HEK293T (cell line): ENCODE measurements at regions not wholly inside any gene's neighbourhood (a gene's known extent, or its start where the extent isn't known, plus 50 kb on each side); places are given as distances from the start of the nearest gene placed in this dataset.

ENCODE experiments used
- CTCF ChIA-PET: fragments of 350-600 bp; formaldehyde crosslinking; extraction: SDS; loops from one replicate; lab custom pipeline; 2021; ENCODE audit warnings: antibody characterized with exemption, inconsistent platforms; lab: Yijun Ruan, JAX
- POLR2A ChIA-PET: fragments of 350-600 bp; formaldehyde crosslinking; extraction: SDS; loops from one replicate; lab custom pipeline; 2020; ENCODE audit warnings: antibody characterized with exemption, inconsistent platforms; lab: Yijun Ruan, JAX
- DNase-seq: peaks from one replicate; pipeline ENCODE4 v3.0.0; 2012; ENCODE audit warnings: mixed read lengths; ENCODE audit errors: extremely low spot score
- ARNT ChIP-seq: fragments of 450-650 bp; IDR thresholded peaks from 2 replicates; pipeline ENCODE4 v1.6.1; 2017; ENCODE audit warnings: mild to moderate bottlenecking
- BHLHE40 ChIP-seq: fragments of 450-650 bp; IDR thresholded peaks from 2 replicates; pipeline ENCODE4 v1.6.1; 2016; ENCODE audit warnings: mild to moderate bottlenecking, moderate library complexity, borderline replicate concordance
- CTBP1 ChIP-seq: fragments of 450-650 bp; IDR thresholded peaks from 2 replicates; pipeline ENCODE4 v1.6.1; 2016; ENCODE audit warnings: borderline replicate concordance
- ELF4 ChIP-seq: fragments of 450-650 bp; IDR thresholded peaks from 2 replicates; pipeline ENCODE4 v1.6.1; 2017; ENCODE audit warnings: antibody characterized with exemption
- FOXA1 ChIP-seq: fragments of 450-650 bp; IDR thresholded peaks from 2 replicates; pipeline ENCODE4 v1.6.1; 2016; ENCODE audit warnings: mild to moderate bottlenecking
- FOXK2 ChIP-seq: fragments of 450-650 bp; IDR thresholded peaks from 2 replicates; pipeline ENCODE4 v1.6.1; 2016; ENCODE audit warnings: mild to moderate bottlenecking
- FOXM1 ChIP-seq: fragments of 450-650 bp; IDR thresholded peaks from 2 replicates; pipeline ENCODE4 v1.6.1; 2017; ENCODE audit warnings: mild to moderate bottlenecking, borderline replicate concordance
- HDGF ChIP-seq: fragments of 450-650 bp; IDR thresholded peaks from 2 replicates; pipeline ENCODE4 v1.6.1; 2017; ENCODE audit warnings: antibody characterized with exemption, borderline replicate concordance
- L3MBTL2 ChIP-seq: fragments of 450-650 bp; conservative IDR thresholded peaks from 2 replicates; pipeline ENCODE4 v1.6.1; 2016; ENCODE audit warnings: mild to moderate bottlenecking
- LEF1 ChIP-seq: fragments of 450-650 bp; IDR thresholded peaks from 2 replicates; pipeline ENCODE4 v1.6.1; 2017; ENCODE audit warnings: mild to moderate bottlenecking, borderline replicate concordance
- NFRKB ChIP-seq: fragments of 450-650 bp; IDR thresholded peaks from 2 replicates; pipeline ENCODE4 v1.6.1; 2016; ENCODE audit warnings: mild to moderate bottlenecking, moderate library complexity
- PKNOX1 ChIP-seq: fragments of 450-650 bp; IDR thresholded peaks from 2 replicates; pipeline ENCODE4 v1.6.1; 2016
- SP1 ChIP-seq: fragments of 450-650 bp; IDR thresholded peaks from 2 replicates; pipeline ENCODE4 v1.6.1; 2017
- SUZ12 ChIP-seq: fragments of 450-650 bp; IDR thresholded peaks from 2 replicates; pipeline ENCODE4 v1.6.1; 2016; ENCODE audit warnings: mild to moderate bottlenecking
- TARDBP ChIP-seq: fragments of 450-650 bp; IDR thresholded peaks from 2 replicates; pipeline ENCODE4 v1.6.1; 2016
- ZNF384 ChIP-seq: fragments of 450-650 bp; IDR thresholded peaks from 2 replicates; pipeline ENCODE4 v1.6.1; 2016

- ChIA-PET POLR2A (no interaction called here), CTCF (no interaction called here)
- TF ChIP-seq FOXM1 = no peak
- no peak for TF ChIP-seq LEF1
- TF ChIP-seq ARNT = no peak
- no peak for TF ChIP-seq FOXA1
- DNase-seq = no peak
Observed at GRCh38 chr4:59248313-59248712, 1951.8 kb upstream of the ADGRL3 start.

GRCh38 chr4:59249110-59249509, 1951.0 kb upstream of the ADGRL3 start:
- no peak for DNase-seq
- ChIA-PET CTCF (no interaction called here), POLR2A (no interaction called here)
- no peak for TF ChIP-seq ZNF384
- no peak for TF ChIP-seq NFRKB
- TF ChIP-seq ARNT = no peak
- no peak for TF ChIP-seq SP1
- no peak for TF ChIP-seq FOXM1
- no peak for TF ChIP-seq ELF4
- no peak for TF ChIP-seq CTBP1
- TF ChIP-seq BHLHE40 = no peak
- no peak for TF ChIP-seq LEF1
- TF ChIP-seq HDGF = no peak
- TF ChIP-seq TARDBP = no peak
- no peak for TF ChIP-seq PKNOX1
- TF ChIP-seq FOXK2 = no peak
- no peak for TF ChIP-seq FOXA1

- ChIA-PET CTCF (no interaction called here), POLR2A (no interaction called here)
- DNase-seq = no peak
- TF ChIP-seq ZNF384 = no peak
- no peak for TF ChIP-seq ELF4
- no peak for TF ChIP-seq BHLHE40
- TF ChIP-seq FOXK2 = no peak
- TF ChIP-seq SP1 = no peak
- no peak for TF ChIP-seq NFRKB
- TF ChIP-seq FOXA1 = no peak
- TF ChIP-seq FOXM1 = no peak
- TF ChIP-seq L3MBTL2 = no peak
- no peak for TF ChIP-seq SUZ12
- no peak for TF ChIP-seq HDGF
- no peak for TF ChIP-seq ARNT
- no peak for TF ChIP-seq TARDBP
- TF ChIP-seq PKNOX1 = no peak
- TF ChIP-seq LEF1 = no peak
Observed at GRCh38 chr4:59258002-59258401, 1942.1 kb upstream of the ADGRL3 start.

GRCh38 chr4:59307609-59308008, 1892.5 kb upstream of the ADGRL3 start:
- CTCF ChIA-PET = no interaction called here
- no peak for TF ChIP-seq SP1
- TF ChIP-seq LEF1 = no peak
- no peak for DNase-seq
- POLR2A ChIA-PET = no interaction called here

GRCh38 chr4:59314637-59315036, 1885.5 kb upstream of the ADGRL3 start:
- TF ChIP-seq SUZ12 = no peak
- TF ChIP-seq BHLHE40 = no peak
- no peak for TF ChIP-seq SP1
- TF ChIP-seq HDGF = no peak
- no peak for TF ChIP-seq CTBP1
- TF ChIP-seq L3MBTL2 = no peak
- no peak for TF ChIP-seq ELF4
- TF ChIP-seq LEF1 = no peak
- TF ChIP-seq ZNF384 = no peak
- no peak for TF ChIP-seq TARDBP
- no peak for TF ChIP-seq FOXA1
- no peak for TF ChIP-seq FOXK2
- TF ChIP-seq ARNT = no peak
- no peak for TF ChIP-seq PKNOX1
- no peak for TF ChIP-seq NFRKB
- TF ChIP-seq FOXM1 = no peak
- ChIA-PET CTCF (no interaction called here), POLR2A (no interaction called here)
- no peak for DNase-seq

- no peak for DNase-seq
- ChIA-PET CTCF (no interaction called here), POLR2A (no interaction called here)
- TF ChIP-seq L3MBTL2 (no peak), FOXK2 (no peak), ZNF384 (no peak), NFRKB (no peak)
Observed at GRCh38 chr4:59339631-59340030, 1860.5 kb upstream of the ADGRL3 start.

- TF ChIP-seq L3MBTL2 = no peak
- TF ChIP-seq ELF4 = no peak
- TF ChIP-seq NFRKB = no peak
- TF ChIP-seq LEF1 = no peak
- no peak for TF ChIP-seq FOXM1
- TF ChIP-seq HDGF = no peak
- TF ChIP-seq FOXK2 = no peak
- no peak for TF ChIP-seq FOXA1
- no peak for TF ChIP-seq SP1
- TF ChIP-seq ZNF384 = no peak
- TF ChIP-seq SUZ12 = no peak
- no peak for TF ChIP-seq TARDBP
- no peak for TF ChIP-seq PKNOX1
- ChIA-PET POLR2A (no interaction called here), CTCF (no interaction called here)
- no peak for DNase-seq
Observed at GRCh38 chr4:59341506-59341905, 1858.6 kb upstream of the ADGRL3 start.
